PFSK-1 (cell line): ENCODE measurements at regions not wholly inside any gene's neighbourhood (a gene's known extent, or its start where the extent isn't known, plus 50 kb on each side); places are given as distances from the start of the nearest gene placed in this dataset.

Source experiments
- FOXP2 ChIP-seq: optimal IDR thresholded peaks from 2 replicates; pipeline ENCODE3; 2011; ENCODE audit warnings: borderline replicate concordance, control low read depth, inconsistent platforms; ENCODE audit not compliant: insufficient read depth; ENCODE audit errors: extremely low read length, extremely low read depth
- POLR2AphosphoS5 ChIP-seq: IDR thresholded peaks from 2 replicates; pipeline ENCODE4 v1.6.1; 2012; ENCODE audit warnings: low read depth, mild to moderate bottlenecking, control low read depth, low read length, moderate library complexity
- SIN3A ChIP-seq: IDR thresholded peaks from 2 replicates; pipeline ENCODE4 v1.6.1; 2012; ENCODE audit warnings: mild to moderate bottlenecking, low read length, moderate library complexity, borderline replicate concordance; ENCODE audit not compliant: insufficient read depth
- TAF1 ChIP-seq: IDR thresholded peaks from 2 replicates; pipeline ENCODE4 v1.6.1; 2012; ENCODE audit warnings: low read length, control low read depth, borderline replicate concordance; ENCODE audit not compliant: insufficient read depth
- TF ChIP-seq, protein P1 (sequence below), 2 experiments: IDR thresholded peaks; 2 replicates each; pipeline versions ENCODE4 v1.6.1 to v1.8.0; 2011 to 2012; ENCODE audit warnings: low read depth in 2 of 2, low read length in 2 of 2, control low read depth in 1 of 2, inconsistent platforms in 1 of 2, mild to moderate bottlenecking in 1 of 2, moderate library complexity in 1 of 2; ENCODE audit not compliant: insufficient read depth in 1 of 2

DNA sequence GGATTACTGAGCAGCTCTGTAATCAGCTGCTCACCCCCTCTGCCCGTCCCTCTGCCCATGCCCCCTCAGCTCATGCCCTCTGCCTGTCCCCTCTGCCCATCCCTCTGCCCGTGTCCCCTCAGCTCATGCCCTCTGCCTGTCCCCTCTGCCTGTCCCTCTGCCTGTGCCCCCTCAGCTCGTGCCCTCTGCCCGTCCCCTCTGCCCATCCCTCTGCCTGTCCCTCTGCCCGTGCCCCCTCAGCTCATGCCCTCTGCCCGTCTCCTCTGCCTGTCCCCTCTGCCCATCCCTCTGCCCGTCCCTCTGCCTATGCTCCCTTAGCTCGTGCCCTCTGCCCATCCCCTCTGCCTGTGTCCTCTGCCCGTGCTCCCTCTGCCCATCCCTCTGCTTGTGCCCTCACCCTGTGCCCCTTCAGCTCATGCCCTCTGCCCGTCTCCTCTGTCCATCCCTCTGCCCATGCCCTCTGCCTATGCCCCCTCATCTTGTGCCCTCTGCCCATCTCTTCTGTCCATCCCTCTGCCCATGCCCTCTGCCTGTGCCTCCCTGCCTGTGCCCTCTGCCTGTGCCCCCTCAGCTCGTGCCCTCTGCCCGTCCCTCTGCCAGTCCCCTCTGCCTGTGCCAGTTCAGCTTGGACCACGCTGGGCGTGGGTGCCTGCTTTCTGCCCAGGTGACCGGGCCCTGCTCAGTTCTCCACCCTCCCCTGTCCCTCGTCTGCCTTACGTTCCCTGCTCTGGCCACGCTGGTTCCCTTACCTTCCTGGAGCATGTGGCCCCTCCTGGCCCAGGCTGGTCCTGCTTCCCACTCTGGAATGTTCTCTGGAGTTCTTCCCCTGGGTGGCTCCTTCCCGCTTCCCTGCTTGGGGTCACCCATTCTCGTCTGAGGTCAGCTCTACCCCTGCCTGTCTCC lies 97.6 kb downstream of the NPIPB11 start:
- no peak for TF ChIP-seq TAF1

DNA sequence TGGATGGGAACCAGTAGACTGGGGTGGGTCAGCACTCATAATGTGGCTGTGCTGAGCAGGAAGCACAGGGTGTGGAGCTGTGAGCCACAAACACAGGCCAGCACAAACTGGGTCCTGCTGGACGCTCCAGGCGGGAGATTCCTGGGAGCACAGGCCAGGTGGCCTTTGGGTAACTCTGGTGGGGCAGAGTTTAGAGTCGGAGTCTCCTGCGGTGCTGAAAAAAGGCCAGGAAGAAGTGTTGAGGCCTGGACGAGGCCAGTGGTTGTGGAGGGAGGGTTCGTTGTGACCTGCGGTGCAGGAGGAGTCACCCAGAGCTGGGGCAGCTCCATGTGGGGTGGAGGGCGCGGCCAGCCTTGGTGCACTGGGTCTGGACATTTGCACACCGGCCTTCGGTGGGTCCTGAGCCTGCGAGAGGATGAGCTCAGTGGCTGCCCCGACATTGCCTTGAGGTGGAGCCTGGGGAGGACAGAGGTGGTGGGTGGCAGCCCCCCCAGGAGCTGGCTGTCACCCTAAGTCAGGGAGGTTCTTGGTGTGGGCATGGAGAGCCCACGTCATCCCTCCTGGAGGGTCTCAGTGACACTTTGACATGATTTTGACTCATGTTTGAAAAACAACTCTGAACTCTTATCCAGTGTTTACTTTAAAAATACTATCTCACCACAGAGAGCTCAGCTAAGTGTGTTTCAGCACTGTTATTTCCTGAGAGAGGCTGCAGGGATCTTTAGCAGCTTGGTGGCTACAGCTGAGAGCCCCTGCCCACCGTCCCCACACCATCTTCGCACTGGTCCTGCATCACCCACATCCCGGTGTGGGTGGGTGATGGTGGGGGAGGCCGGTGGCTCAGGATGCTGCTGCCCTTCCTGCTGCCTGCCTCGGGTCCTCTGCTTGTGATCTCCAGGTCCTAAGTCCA lies 98.7 kb downstream of the NPIPB11 start:
- no peak for TF ChIP-seq TAF1
- no peak for TF ChIP-seq SIN3A
- TF ChIP-seq POLR2AphosphoS5, result no peak
- TF ChIP-seq, protein P1, sequence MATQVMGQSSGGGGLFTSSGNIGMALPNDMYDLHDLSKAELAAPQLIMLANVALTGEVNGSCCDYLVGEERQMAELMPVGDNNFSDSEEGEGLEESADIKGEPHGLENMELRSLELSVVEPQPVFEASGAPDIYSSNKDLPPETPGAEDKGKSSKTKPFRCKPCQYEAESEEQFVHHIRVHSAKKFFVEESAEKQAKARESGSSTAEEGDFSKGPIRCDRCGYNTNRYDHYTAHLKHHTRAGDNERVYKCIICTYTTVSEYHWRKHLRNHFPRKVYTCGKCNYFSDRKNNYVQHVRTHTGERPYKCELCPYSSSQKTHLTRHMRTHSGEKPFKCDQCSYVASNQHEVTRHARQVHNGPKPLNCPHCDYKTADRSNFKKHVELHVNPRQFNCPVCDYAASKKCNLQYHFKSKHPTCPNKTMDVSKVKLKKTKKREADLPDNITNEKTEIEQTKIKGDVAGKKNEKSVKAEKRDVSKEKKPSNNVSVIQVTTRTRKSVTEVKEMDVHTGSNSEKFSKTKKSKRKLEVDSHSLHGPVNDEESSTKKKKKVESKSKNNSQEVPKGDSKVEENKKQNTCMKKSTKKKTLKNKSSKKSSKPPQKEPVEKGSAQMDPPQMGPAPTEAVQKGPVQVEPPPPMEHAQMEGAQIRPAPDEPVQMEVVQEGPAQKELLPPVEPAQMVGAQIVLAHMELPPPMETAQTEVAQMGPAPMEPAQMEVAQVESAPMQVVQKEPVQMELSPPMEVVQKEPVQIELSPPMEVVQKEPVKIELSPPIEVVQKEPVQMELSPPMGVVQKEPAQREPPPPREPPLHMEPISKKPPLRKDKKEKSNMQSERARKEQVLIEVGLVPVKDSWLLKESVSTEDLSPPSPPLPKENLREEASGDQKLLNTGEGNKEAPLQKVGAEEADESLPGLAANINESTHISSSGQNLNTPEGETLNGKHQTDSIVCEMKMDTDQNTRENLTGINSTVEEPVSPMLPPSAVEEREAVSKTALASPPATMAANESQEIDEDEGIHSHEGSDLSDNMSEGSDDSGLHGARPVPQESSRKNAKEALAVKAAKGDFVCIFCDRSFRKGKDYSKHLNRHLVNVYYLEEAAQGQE (IDR thresholded peaks at IDR 0.05; ENCODE audit: insufficient read depth in 1 of 2, low read depth in 2 of 2, low read length in 2 of 2), result no peak
- no peak for TF ChIP-seq FOXP2

DNA sequence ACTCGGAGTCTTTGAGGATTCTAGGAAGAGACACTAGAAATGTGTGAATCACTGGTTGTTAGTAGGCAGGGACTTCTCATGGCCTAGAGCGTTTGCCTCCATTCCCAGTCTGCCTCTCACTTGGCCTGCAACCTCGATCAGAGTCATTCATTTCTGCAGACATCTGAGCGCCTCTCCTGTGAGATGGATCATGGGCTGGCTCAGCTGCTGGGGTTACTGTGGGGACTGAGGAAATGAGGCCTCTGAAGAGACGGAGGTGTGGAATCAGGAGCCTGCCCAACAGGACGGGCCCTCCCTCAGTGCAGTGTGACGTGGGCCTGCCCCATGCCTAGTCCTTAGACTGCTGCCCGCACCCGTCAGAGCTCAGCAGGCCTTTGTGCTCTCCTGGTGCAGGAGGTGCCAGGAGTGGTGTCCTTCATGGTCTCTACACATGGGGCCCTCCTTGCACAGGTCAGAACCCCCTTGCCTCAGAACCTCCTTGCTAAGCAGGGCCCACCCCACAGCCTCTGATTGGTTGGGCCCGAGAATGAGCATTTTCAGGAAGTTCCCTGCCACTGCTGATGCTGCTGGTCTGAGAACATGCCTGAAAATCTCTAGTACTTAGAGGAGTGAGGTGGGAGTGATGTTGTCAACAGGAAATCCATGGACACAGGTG lies 99.4 kb downstream of the NPIPB11 start:
- TF ChIP-seq, protein P1 (IDR thresholded peaks at IDR 0.05; ENCODE audit: insufficient read depth in 1 of 2, low read depth in 2 of 2, low read length in 2 of 2), result no peak

DNA sequence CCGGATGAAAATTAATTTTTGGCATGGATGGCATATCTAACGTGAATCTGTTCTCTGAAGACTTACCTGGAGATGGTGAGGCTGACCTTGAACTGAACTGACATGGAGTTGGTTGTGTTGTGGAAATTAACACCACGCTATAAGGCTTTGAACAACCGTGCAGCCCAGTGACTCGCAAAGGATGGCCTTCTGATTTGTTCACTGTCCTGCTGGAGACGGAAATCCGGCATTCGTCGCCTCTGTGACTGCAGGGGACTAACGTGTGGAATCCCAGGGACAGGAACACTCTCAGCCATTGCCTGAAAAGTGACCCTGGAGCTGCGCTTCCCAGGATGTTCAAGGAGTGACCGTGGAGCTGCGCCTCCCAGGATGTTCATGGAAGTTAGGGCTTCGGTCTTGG lies 100.3 kb downstream of the NPIPB11 start:
- TF ChIP-seq SIN3A (no peak), FOXP2 (no peak), POLR2AphosphoS5 (no peak), TAF1 (no peak)
- TF ChIP-seq, protein P1 (IDR thresholded peaks at IDR 0.05; ENCODE audit: insufficient read depth in 1 of 2, low read depth in 2 of 2, low read length in 2 of 2), result no peak

DNA sequence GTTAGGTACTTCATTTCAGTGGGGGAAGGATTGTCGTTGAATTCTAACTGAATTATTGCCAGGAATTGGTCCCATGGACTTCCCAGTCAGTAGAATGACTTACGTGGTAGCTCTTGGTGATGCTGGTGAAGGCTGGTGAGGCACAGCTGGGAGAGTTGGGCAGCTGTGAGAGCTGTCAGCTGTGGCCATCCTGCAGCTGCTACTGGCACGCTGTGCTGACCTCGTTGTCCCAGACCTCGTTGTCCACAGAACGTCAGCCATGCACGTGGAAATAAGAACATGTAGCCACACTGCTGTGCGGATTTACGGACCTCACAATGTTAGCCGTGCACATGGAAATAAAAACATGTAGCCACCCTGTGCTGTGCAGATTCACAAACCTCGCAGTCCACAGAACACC lies 102.3 kb downstream of the NPIPB11 start:
- TF ChIP-seq POLR2AphosphoS5, result no peak

DNA sequence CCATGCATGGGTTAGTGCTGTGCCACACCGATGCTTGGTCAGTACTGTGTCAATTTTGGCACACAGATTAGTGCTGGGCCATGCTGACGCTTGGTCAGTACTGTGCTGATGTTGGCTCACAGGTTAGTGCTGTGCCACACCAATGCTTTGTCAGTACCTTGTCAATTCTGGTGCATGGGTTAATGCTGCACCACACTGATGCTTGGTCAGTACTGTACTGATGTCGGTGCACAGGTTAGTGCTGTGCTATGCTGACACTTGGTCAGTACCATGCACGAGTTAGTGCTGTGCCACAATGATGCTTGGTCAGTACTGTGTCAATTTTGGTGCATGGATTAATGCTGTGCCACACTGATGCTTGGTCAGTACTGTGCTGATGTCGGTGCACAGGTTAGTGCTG lies 103.0 kb downstream of the NPIPB11 start:
- no peak for TF ChIP-seq POLR2AphosphoS5
- TF ChIP-seq SIN3A, result no peak
- no peak for TF ChIP-seq TAF1
- TF ChIP-seq FOXP2, result no peak
